Tibial artery (tissue), 4 donors: ENCODE measurements at regions not wholly inside any gene's neighbourhood (a gene's known extent, or its start where the extent isn't known, plus 50 kb on each side); places are given as distances from the start of the nearest gene placed in this dataset.

Experiments
- DNase-seq, 2 donors: peaks; one replicate each; pipeline ENCODE4 v3.0.0-alpha.2; 2019
- H3K27ac ChIP-seq, 2 donors: fragments of 200-600 bp; sonication (generic) in 1 of 2; 1 replicate in 1 of 2; 2 replicates in 1 of 2; pipeline ENCODE4 v1.5.1; 2018 to 2019; ENCODE audit warnings: mild to moderate bottlenecking in 1 of 2
- H3K27me3 ChIP-seq, 2 donors: fragments of 200-600 bp; sonication (generic) in 1 of 2; one replicate each; pipeline versions ENCODE4 v1.5.1 to v1.6.0; 2016 to 2019
- H3K36me3 ChIP-seq, 3 donors: fragments of 200-600 bp; sonication (generic) in 2 of 3; one replicate each; pipeline ENCODE4 v1.5.1; 2016 to 2019; ENCODE audit warnings: mild to moderate bottlenecking in 2 of 3
- H3K4me1 ChIP-seq, 4 donors: fragments of 200-600 bp; sonication (generic) in 2 of 4; 1 replicate in 3 of 4; 2 replicates in 1 of 4; pipeline ENCODE4 v1.5.1; 2016 to 2019
- H3K4me3 ChIP-seq, 2 donors: fragments of 200-600 bp; sonication (generic) in 1 of 2; 1 replicate in 1 of 2; 2 replicates in 1 of 2; pipeline ENCODE4 v1.5.1; 2018 to 2019; ENCODE audit warnings: mild to moderate bottlenecking in 2 of 2
- H3K9me3 ChIP-seq, 3 donors: fragments of 200-600 bp; sonication (generic) in 1 of 3; one replicate each; pipeline ENCODE4 v1.5.1; 2016 to 2019
- intact Hi-C: fragments of 100-400 bp; cut with DNase I; formaldehyde crosslinking; loops from one replicate; pipeline ENCODE4 v1.15.0; 2023; ENCODE audit warnings: low total_unique reads
- TF ChIP-seq, protein P1 (sequence below), 2 experiments: fragments of 200-600 bp in 1 of 2; fragments of 450-650 bp in 1 of 2; IDR thresholded peaks; one replicate each; pipeline ENCODE4 v1.5.1; 2017 to 2019; ENCODE audit warnings: antibody characterized with exemption in 2 of 2, mild to moderate bottlenecking in 1 of 2, moderate library complexity in 1 of 2

DNA sequence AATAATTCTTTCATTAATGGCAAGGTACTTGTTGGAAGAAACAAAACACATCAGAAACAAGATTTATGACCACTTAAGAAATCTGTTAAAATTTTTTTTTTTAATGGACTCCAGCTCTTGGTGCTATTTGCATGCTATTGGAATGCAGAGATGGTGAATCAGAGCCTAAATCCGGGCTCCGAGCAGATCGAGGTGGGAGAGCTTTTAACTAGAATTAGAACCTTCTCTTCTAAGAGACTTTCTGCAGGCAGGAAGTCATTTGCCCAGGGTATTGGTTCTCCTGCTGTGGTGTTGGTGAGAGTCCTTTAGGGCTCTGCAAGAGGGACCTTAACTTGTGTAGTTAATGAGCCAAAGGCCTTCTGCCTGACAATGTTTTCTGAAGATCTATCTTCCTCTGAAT lies 419.4 kb downstream of the SNAPC1 start:
- no peak for DNase-seq
- intact Hi-C loops = no loop called here
- Histone ChIP-seq H3K4me1 (no peaks in the 10 kb centered on the region), H3K4me3 (no peak overlapping the region), H3K9me3 (no peaks in the 10 kb centered on the region), H3K27me3 (no peaks in the 10 kb centered on the region), H3K27ac (no peak overlapping the region), H3K36me3 (no peaks in the 10 kb centered on the region)
- TF ChIP-seq, protein P1, sequence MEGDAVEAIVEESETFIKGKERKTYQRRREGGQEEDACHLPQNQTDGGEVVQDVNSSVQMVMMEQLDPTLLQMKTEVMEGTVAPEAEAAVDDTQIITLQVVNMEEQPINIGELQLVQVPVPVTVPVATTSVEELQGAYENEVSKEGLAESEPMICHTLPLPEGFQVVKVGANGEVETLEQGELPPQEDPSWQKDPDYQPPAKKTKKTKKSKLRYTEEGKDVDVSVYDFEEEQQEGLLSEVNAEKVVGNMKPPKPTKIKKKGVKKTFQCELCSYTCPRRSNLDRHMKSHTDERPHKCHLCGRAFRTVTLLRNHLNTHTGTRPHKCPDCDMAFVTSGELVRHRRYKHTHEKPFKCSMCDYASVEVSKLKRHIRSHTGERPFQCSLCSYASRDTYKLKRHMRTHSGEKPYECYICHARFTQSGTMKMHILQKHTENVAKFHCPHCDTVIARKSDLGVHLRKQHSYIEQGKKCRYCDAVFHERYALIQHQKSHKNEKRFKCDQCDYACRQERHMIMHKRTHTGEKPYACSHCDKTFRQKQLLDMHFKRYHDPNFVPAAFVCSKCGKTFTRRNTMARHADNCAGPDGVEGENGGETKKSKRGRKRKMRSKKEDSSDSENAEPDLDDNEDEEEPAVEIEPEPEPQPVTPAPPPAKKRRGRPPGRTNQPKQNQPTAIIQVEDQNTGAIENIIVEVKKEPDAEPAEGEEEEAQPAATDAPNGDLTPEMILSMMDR (IDR thresholded peaks at IDR 0.05) = no peak

DNA sequence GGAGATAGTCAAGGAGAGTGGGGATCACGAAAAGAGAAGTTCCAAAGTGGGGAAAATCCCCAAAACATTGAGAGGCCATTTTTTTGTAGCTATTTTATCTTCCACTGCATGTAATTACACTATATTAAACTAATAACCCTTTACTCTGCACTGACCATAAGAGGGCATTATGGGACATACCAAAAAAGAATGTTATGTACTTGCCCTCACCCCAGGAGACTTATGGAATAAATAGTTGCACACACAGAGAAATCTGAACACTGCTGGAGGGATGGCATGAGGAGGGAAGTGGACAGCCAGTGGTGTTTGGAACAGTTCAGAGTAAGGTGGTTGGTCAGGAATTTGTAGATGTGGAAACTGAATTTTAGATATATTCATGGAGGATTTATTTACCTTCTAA lies 422.9 kb downstream of the SNAPC1 start:
- intact Hi-C loops = no loop called here

GRCh38 chr14:62187265-62187664 lies 425.0 kb downstream of the SNAPC1 start:
- intact Hi-C loops = no loop called here
- H3K4me1 ChIP-seq = no peaks in the 10 kb centered on the region

More for the DNA sequence above, 422.9 kb downstream of the SNAPC1 start:
- no peaks in the 10 kb centered on the region for H3K4me1 ChIP-seq
- H3K4me3 ChIP-seq = no peak overlapping the region
- H3K36me3 ChIP-seq = no peaks in the 10 kb centered on the region
- no peaks in the 10 kb centered on the region for H3K27me3 ChIP-seq
- no peaks in the 10 kb centered on the region for H3K9me3 ChIP-seq
- DNase-seq = no peak
- TF ChIP-seq, protein P1 (IDR thresholded peaks at IDR 0.05) = no peak
- H3K27ac ChIP-seq = no peak overlapping the region

DNA sequence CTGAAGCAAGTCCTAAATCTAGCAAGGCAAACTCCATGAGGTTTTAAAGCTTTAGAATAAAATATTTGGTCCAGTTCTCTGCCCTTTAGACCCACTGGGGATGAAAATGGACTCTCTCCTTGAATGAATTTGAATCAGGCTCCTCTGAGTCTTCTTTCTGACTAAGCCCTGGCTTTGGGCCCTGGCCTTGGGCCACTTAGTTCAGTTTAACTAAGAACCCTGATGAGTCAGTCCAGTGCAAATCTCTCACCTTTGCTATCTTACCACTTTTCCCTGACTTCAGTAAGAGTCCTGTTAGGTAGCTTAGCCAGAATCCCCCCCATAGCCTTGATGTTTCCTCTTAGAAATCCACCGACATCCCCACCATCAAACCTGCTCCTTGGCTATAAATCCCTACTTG lies 427.5 kb downstream of the SNAPC1 start:
- H3K4me3 ChIP-seq = no peak overlapping the region
- no peaks in the 10 kb centered on the region for H3K36me3 ChIP-seq
- H3K4me1 ChIP-seq = no peaks in the 10 kb centered on the region
- no peaks in the 10 kb centered on the region for H3K9me3 ChIP-seq
- DNase-seq = no peak
- H3K27me3 ChIP-seq = no peaks in the 10 kb centered on the region
- intact Hi-C loops = no loop called here
- H3K27ac ChIP-seq = no peak overlapping the region
- TF ChIP-seq, protein P1 (IDR thresholded peaks at IDR 0.05) = no peak

More at GRCh38 chr14:62187265-62187664, 425.0 kb downstream of the SNAPC1 start:
- no peaks in the 10 kb centered on the region for H3K27me3 ChIP-seq
- TF ChIP-seq, protein P1 (IDR thresholded peaks at IDR 0.05) = no peak
- H3K9me3 ChIP-seq = no peaks in the 10 kb centered on the region
- H3K36me3 ChIP-seq = no peaks in the 10 kb centered on the region
- DNase-seq = no peak
- H3K4me3 ChIP-seq = no peak overlapping the region
- H3K27ac ChIP-seq = no peak overlapping the region

GRCh38 chr14:62206456-62206855 lies 444.2 kb downstream of the SNAPC1 start:
- Histone ChIP-seq H3K9me3 (no peaks in the 10 kb centered on the region), H3K27me3 (no peaks in the 10 kb centered on the region), H3K4me1 (no peaks in the 10 kb centered on the region), H3K27ac (no peak overlapping the region), H3K36me3 (no peaks in the 10 kb centered on the region), H3K4me3 (no peak overlapping the region)
- TF ChIP-seq, protein P1 (IDR thresholded peaks at IDR 0.05) = no peak
- DNase-seq = no peak
- intact Hi-C loops = no loop called here

DNA sequence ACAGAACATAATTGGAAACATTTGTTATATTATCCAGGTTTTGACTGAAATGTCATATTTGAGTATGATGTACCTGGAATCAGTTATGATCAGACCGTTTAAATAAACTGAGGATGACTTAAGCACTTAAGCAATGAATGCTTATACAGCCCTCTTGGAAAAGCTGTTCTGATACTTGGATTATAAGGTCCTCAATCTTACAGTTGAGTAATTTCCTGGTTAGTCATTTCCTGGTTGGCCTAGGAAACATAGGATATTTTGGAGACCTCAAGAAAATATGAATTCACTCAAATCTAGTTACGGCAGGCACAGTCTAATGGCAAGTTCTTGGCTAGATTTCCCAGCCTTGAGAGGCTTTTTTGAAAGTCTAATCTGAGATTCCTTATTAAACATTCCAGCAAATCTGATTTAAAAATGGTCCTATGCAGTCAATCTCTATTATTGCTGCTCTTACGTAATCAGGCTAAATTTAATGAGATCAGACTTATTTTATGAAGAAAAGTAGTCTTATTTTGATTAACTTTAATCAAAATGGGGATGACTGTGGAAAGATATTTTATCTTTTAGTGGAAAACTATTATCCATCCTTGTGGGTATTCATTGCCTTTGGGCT lies 447.2 kb downstream of the SNAPC1 start:
- Histone ChIP-seq H3K36me3 (no peaks in the 10 kb centered on the region), H3K27me3 (no peaks in the 10 kb centered on the region), H3K9me3 (no peaks in the 10 kb centered on the region), H3K4me1 (no peaks in the 10 kb centered on the region), H3K4me3 (no peak overlapping the region), H3K27ac (no peak overlapping the region)
- intact Hi-C loops = no loop called here
- TF ChIP-seq, protein P1 (IDR thresholded peaks at IDR 0.05) = no peak
- no peak for DNase-seq
